ENCODE measurements at regions not wholly inside any gene's neighbourhood (a gene's known extent, or its start where the extent isn't known, plus 50 kb on each side); places are given as distances from the start of the nearest gene placed in this dataset.
A peak's percentile ranks its signal among the peaks of the same experiment; 100 is the strongest.

DNA sequence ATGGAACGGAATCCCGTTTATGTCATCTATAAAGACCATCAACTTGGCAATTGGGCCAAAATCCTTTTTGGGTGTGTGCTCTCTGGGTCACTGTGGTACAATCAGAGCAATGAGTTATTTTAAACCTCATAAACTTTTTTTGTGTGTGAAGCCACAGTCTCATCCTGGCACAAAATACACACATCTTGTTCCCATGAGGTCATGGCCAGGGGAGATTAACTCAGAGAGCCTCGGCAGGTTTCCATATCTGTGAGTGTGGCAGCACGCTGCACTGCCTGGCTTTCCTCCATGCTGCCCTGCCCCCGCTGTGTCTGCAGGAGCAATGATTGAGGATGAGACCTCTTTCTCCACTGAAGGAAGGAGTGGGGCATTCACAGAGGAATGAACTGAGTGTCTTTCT, 54.0 kb upstream of the DLG1 start:
- ChIA-PET POLR2A (no interaction called here), CTCF (no interaction called here)
- H3K4me1 ChIP-seq (ENCODE audit: control insufficient read depth, insufficient read depth, low read length) = no peaks in the 10 kb centered on the region
- H3K36me3 ChIP-seq (ENCODE audit: control insufficient read depth in 2 of 2, insufficient read depth in 1 of 2, low read length in 2 of 2) = no peaks in the 10 kb centered on the region
- no peaks in the 10 kb centered on the region for H3K9me3 ChIP-seq (ENCODE audit: control insufficient read depth, insufficient read depth, low read depth, low read length)
- no peak overlapping the region for H3K27ac ChIP-seq (ENCODE audit: extremely low read depth, low read depth, low read length)
- TF ChIP-seq ZNF292 (tag by site-specific recombination; IDR thresholded peaks at IDR 0.05; ENCODE audit: borderline replicate concordance, low read depth) = no peak
- TF ChIP-seq ZBTB10 (tag by site-specific recombination; IDR thresholded peaks at IDR 0.05) = no peak
- 0 out of 2 replicates have a peak, but pooled peaks have one; percentile 13 for TF ChIP-seq ZBTB17 (tag by site-specific recombination; IDR thresholded peaks at IDR 0.05)
- no peak overlapping the region for H3K4me3 ChIP-seq (ENCODE audit: low read depth, low read length)

GRCh38 chr3:197350446-197350845, 52.0 kb upstream of the DLG1 start:
- Histone ChIP-seq H3K9me3 (ENCODE audit: control insufficient read depth, insufficient read depth, low read depth, low read length) (no peaks in the 10 kb centered on the region), H3K36me3 (ENCODE audit: control insufficient read depth in 2 of 2, insufficient read depth in 1 of 2, low read length in 2 of 2) (no peaks in the 10 kb centered on the region), H3K4me1 (ENCODE audit: control insufficient read depth, insufficient read depth, low read length) (no peaks in the 10 kb centered on the region), H3K27ac (ENCODE audit: extremely low read depth, low read depth, low read length) (no peak overlapping the region), H3K4me3 (ENCODE audit: low read depth, low read length) (no peak overlapping the region)
- POLR2A ChIA-PET = no interaction called here
- CTCF ChIA-PET = no interaction called here
- TF ChIP-seq EGR2 (tag by site-specific recombination; IDR thresholded peaks at IDR 0.05; ENCODE audit: low read depth) (no peak), SETDB1 (IDR thresholded peaks at IDR 0.05; ENCODE audit: insufficient read length, low read length) (no peak), PRDM1 (tag by site-specific recombination; IDR thresholded peaks at IDR 0.05) (no peak), ZNF239 (tag by site-specific recombination; IDR thresholded peaks at IDR 0.05) (no peak), KLF1 (tag by site-specific recombination; IDR thresholded peaks at IDR 0.05) (no peak), FEZF1 (tag by site-specific recombination; IDR thresholded peaks at IDR 0.05) (no peak), ZNF621 (tag by site-specific recombination; IDR thresholded peaks at IDR 0.05) (no peak), ZNF23 (tag by site-specific recombination; IDR thresholded peaks at IDR 0.05; ENCODE audit: borderline replicate concordance) (no peak), ZNF391 (tag by site-specific recombination; IDR thresholded peaks at IDR 0.05; ENCODE audit: borderline replicate concordance, low read depth) (no peak)
- TF ChIP-seq, protein P1, sequence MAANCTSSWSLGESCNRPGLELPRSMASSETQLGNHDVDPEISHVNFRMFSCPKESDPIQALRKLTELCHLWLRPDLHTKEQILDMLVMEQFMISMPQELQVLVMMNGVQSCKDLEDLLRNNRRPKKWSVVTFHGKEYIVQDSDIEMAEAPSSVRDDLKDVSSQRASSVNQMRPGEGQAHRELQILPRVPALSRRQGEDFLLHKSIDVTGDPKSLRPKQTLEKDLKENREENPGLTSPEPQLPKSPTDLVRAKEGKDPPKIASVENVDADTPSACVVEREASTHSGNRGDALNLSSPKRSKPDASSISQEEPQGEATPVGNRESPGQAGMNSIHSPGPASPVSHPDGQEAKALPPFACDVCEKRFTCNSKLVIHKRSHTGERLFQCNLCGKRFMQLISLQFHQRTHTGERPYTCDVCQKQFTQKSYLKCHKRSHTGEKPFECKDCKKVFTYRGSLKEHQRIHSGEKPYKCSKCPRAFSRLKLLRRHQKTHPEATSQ (tag by site-specific recombination; IDR thresholded peaks at IDR 0.05) = no peak

DNA sequence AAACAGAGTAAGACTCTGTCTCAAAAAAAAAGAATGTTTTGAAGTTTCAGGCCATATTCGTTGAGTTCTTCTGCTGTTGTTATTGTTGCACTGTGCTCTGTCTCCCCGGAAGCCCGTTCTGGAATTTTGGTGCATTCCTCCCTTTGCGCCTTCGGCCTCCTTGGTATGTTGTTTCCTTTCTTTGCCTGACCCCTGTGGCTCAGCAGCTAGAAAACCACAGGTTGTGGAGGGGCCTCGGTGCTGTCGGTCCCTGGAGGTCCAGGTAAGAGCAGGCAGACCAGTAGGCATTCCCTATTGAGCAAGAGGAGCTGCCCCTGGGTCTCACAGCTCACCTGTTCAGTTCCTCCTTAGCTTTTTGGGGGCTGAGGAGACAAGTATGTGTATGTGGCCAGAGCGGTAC, 51.0 kb upstream of the DLG1 start:
- ChIA-PET CTCF (no interaction called here), POLR2A (no interaction called here)
- Histone ChIP-seq H3K9me3 (ENCODE audit: control insufficient read depth, insufficient read depth, low read depth, low read length) (no peaks in the 10 kb centered on the region), H3K27ac (ENCODE audit: extremely low read depth, low read depth, low read length) (no peak overlapping the region), H3K4me3 (ENCODE audit: low read depth, low read length) (no peak overlapping the region), H3K36me3 (ENCODE audit: control insufficient read depth in 2 of 2, insufficient read depth in 1 of 2, low read length in 2 of 2) (no peaks in the 10 kb centered on the region), H3K4me1 (ENCODE audit: control insufficient read depth, insufficient read depth, low read length) (no peaks in the 10 kb centered on the region)
- no peak for TF ChIP-seq ZNF596 (tag by site-specific recombination; IDR thresholded peaks at IDR 0.05)
- TF ChIP-seq, protein P2, sequence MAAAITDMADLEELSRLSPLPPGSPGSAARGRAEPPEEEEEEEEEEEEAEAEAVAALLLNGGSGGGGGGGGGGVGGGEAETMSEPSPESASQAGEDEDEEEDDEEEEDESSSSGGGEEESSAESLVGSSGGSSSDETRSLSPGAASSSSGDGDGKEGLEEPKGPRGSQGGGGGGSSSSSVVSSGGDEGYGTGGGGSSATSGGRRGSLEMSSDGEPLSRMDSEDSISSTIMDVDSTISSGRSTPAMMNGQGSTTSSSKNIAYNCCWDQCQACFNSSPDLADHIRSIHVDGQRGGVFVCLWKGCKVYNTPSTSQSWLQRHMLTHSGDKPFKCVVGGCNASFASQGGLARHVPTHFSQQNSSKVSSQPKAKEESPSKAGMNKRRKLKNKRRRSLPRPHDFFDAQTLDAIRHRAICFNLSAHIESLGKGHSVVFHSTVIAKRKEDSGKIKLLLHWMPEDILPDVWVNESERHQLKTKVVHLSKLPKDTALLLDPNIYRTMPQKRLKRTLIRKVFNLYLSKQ (tag by site-specific recombination; IDR thresholded peaks at IDR 0.05; ENCODE audit: borderline replicate concordance) = no peak
- TF ChIP-seq BCL11A (tag by site-specific recombination; IDR thresholded peaks at IDR 0.05; ENCODE audit: low read depth) = no peak
- TF ChIP-seq, protein P3, sequence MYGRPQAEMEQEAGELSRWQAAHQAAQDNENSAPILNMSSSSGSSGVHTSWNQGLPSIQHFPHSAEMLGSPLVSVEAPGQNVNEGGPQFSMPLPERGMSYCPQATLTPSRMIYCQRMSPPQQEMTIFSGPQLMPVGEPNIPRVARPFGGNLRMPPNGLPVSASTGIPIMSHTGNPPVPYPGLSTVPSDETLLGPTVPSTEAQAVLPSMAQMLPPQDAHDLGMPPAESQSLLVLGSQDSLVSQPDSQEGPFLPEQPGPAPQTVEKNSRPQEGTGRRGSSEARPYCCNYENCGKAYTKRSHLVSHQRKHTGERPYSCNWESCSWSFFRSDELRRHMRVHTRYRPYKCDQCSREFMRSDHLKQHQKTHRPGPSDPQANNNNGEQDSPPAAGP (tag by site-specific recombination; IDR thresholded peaks at IDR 0.05) = no peak
- no peak for TF ChIP-seq KLF9 (tag by site-specific recombination; IDR thresholded peaks at IDR 0.05; ENCODE audit: low read depth)
- TF ChIP-seq ZBTB6 (tag by site-specific recombination; IDR thresholded peaks at IDR 0.05) = no peak
- no peak for TF ChIP-seq ZNF529 (tag by site-specific recombination; IDR thresholded peaks at IDR 0.05; ENCODE audit: insufficient replicate concordance)
- no peak for TF ChIP-seq RBAK (tag by site-specific recombination; IDR thresholded peaks at IDR 0.05)
- no peak for TF ChIP-seq EGR2 (tag by site-specific recombination; IDR thresholded peaks at IDR 0.05; ENCODE audit: low read depth)
- no peak for TF ChIP-seq KLF7 (tag by site-specific recombination; IDR thresholded peaks at IDR 0.05; ENCODE audit: borderline replicate concordance)
